ENCODE measurements at regions not wholly inside any gene's neighbourhood (a gene's known extent, or its start where the extent isn't known, plus 50 kb on each side); places are given as distances from the start of the nearest gene placed in this dataset.
"Not testable (repeated sequence)": the region's sequence is repeated elsewhere in the genome, so short reads cannot be mapped to it uniquely, and the experiment has no call there.

GRCh38 chr18:67815280-67815679, 298.8 kb upstream of the DSEL start:
- no peak for DNase-seq

GRCh38 chr18:67813380-67814028, 297.0 kb upstream of the DSEL start:
- no peak for DNase-seq

GRCh38 chr18:67805261-67805660, 288.7 kb upstream of the DSEL start:
- DNase-seq: no peak

- no peak for DNase-seq
Observed at GRCh38 chr18:67794521-67794920, 278.0 kb upstream of the DSEL start.

GRCh38 chr18:67790527-67790926, 274.0 kb upstream of the DSEL start:
- no peak for DNase-seq

- DNase-seq: no peak
Observed at GRCh38 chr18:67789165-67789545, 272.6 kb upstream of the DSEL start.

- DNase-seq: no peak
Observed at GRCh38 chr18:67788310-67789164, 272.0 kb upstream of the DSEL start.

- DNase-seq: no peak
Observed at GRCh38 chr18:67783196-67783946, 266.9 kb upstream of the DSEL start.

GRCh38 chr18:67778016-67778415, 261.5 kb upstream of the DSEL start:
- DNase-seq: no peak

GRCh38 chr18:67776929-67777328, 260.4 kb upstream of the DSEL start:
- no peak for DNase-seq

- DNase-seq: no peak
Observed at GRCh38 chr18:67771271-67771670, 254.8 kb upstream of the DSEL start.

- no peak for DNase-seq
Observed at GRCh38 chr18:67770520-67770919, 254.0 kb upstream of the DSEL start.

- no peak for DNase-seq
Observed at GRCh38 chr18:67766930-67767329, 250.4 kb upstream of the DSEL start.

GRCh38 chr18:67752211-67752610, 235.7 kb upstream of the DSEL start:
- not testable (repeated sequence) for DNase-seq

GRCh38 chr18:67742954-67743353, 226.4 kb upstream of the DSEL start:
- DNase-seq: no peak

GRCh38 chr18:67742525-67742924, 226.0 kb upstream of the DSEL start:
- DNase-seq: no peak

GRCh38 chr18:67735506-67735905, 219.0 kb upstream of the DSEL start:
- no peak for DNase-seq

- DNase-seq: no peak
Observed at GRCh38 chr18:67733088-67733487, 216.6 kb upstream of the DSEL start.

GRCh38 chr18:67731851-67732250, 215.3 kb upstream of the DSEL start:
- no peak for DNase-seq

GRCh38 chr18:67730886-67731285, 214.4 kb upstream of the DSEL start:
- no peak for DNase-seq

- DNase-seq: no peak
Observed at GRCh38 chr18:67728364-67728763, 211.8 kb upstream of the DSEL start.

GRCh38 chr18:67726882-67727281, 210.4 kb upstream of the DSEL start:
- no peak for DNase-seq

GRCh38 chr18:67717800-67718199, 201.3 kb upstream of the DSEL start:
- DNase-seq: no peak

GRCh38 chr18:67715567-67715966, 199.0 kb upstream of the DSEL start:
- DNase-seq: no peak

All from CD4-positive, alpha-beta T cell treated with Interleukin-17A for 1 hour (primary cell).